ENCODE measurements at regions not wholly inside any gene's neighbourhood (a gene's known extent, or its start where the extent isn't known, plus 50 kb on each side); places are given as distances from the start of the nearest gene placed in this dataset.

DNA sequence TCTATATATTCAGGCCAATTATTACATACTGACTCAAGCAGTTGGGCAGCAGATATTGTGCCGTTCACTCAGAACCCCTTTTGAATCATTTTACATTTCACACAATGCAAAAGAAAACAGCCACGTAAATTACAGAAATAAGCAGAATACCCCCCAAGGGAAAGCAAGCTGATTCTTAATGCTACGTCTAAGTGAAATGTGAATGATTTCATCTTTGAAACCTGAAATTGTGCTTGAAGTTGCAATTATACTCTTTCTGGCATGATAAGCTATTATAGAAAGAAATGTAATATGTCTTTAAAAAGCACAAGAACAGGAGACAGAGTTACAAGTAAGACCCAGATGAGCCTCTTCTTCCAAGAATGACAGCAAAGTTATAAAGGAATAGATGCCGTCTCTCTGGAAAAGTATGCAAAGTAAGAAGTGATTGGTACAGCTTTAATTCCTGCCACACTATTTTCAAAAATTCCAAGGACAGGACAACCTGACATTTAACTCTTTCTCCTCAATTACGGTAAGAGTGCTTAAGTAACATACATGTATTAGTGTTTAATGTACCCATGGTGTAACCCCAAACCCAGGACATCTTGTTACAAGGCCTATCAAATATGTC is 891.5 kb upstream of the ADGRL2 start:
- no peak for DNase-seq (ENCODE audit: low spot score)

DNA sequence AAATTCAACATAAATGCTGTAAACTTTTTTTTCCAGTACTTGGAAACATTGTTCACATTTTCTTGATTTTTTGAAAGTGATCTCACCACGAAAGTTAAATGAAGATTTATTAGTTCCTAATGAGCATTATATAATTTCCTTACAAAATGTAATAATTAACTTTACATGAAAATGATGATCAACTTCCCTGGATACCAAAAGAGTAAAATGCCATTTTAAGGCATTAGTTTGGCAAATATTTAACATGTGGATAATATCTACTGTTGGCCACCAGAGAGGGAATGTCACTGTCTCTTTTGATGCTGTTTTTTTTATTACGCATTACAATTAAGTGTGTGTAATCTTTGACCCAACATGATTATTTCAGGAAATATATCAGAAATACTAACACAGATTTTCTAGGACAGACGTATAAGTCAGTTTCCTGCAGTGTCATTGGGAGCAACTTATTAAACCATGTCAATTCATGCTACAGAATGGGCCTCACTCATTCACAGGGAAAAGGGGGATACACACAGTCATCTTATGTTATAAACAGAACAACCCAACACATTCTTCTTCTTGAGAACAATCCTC is 903.9 kb upstream of the ADGRL2 start:
- no peak for DNase-seq (ENCODE audit: low spot score)

DNA sequence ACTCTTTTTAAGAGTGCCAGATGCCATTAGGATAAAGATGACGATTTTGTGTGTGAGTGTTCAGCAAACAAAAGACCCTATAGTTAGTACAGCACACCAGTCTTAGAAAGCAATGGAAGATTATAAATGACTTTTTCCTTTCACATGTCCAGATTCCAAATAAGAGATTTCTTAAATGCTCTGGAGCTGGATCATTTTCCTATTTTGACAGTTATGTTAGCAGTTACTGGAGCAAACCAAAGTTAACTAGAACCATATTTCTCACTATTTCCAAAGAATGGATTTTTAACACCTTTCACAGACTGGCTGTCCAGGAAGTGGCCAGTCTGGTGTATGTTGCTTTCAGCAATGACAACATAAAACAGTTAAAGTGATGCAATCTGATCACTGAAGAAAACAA is 905.8 kb upstream of the ADGRL2 start:
- no peak for DNase-seq (ENCODE audit: low spot score)

DNA sequence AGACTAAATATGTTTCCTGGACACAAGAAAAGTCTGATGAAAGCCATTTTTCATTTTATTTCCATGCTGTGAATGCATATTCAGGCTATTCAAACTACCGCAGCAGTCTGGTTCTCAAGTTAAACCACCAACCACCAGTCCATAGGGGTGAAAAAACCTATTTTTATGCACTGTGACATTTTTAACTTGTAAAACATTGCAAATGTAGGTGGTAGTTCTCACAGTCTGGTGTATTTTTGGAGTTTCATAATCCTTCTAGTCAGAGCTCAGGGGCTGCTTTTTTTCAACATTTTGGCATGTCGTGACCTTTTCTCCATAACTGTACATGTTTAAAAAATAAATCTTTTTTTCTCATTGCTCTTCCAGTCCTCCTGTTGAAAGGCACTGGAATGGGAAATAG is 907.6 kb upstream of the ADGRL2 start:
- DNase-seq (ENCODE audit: low spot score): no peak

- DNase-seq (ENCODE audit: low spot score): no peak
These were observed 908.2 kb upstream of the ADGRL2 start for GRCh38 chr1:80892539-80892938.

GRCh38 chr1:80891871-80892270 is 908.9 kb upstream of the ADGRL2 start:
- no peak for DNase-seq (ENCODE audit: low spot score)

DNA sequence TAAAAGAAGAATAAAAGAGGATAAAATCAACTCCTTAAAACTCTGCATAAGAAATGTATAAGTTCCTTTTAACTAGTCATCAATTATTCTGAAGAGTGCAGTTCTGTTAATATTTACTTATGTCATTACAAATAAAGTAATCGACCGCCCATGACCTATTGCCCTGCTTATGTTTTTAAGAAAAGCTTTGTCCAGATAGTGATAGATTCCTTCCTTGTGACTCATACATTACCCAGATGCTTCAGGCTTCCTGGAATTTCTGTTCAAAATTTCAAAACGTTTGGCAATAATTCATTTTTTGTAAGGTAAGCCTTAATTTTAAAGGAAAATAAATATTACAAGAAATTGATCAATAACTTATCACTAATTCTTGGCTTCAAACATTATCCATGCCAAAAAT is 918.2 kb upstream of the ADGRL2 start:
- peak; percentile 6 for DNase-seq (ENCODE audit: low spot score)

DNA sequence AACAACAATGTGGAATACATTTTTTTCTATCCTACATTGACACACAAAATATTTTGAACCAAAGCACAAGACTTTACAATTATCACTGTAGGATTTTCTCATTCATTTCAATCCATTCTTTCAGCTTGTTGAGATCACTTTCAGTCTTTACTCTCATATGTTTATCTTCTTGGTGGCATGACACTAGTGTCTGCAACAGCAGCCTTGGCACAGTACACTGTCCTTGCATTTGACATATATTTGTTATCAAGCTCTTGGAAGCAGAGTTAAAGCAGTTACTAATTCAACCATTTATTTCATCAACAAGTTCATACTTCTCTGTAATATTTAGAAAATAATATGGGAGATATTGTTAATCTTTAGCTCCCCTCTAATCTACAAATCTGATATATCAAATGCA is 922.4 kb upstream of the ADGRL2 start:
- no peak for DNase-seq (ENCODE audit: low spot score)

DNA sequence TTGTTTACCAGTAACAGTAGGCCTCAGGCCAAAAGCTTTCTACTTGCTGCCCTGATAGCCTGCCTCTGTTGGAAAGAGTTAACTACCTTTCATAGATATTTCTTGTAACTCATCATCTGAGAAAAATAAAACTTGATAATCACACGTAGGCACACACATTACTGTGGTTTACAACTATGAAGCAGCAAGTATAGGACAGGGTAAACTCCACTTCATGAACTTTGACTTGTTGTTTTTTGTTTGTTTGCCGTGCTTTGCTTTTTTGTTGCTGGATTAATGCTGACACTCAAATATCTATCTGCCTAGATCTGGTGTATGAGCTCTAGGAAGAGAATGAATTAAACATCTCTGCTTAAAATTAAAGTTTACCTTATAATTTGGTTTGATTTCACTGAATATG is 924.7 kb upstream of the ADGRL2 start:
- DNase-seq (ENCODE audit: low spot score): no peak

DNA sequence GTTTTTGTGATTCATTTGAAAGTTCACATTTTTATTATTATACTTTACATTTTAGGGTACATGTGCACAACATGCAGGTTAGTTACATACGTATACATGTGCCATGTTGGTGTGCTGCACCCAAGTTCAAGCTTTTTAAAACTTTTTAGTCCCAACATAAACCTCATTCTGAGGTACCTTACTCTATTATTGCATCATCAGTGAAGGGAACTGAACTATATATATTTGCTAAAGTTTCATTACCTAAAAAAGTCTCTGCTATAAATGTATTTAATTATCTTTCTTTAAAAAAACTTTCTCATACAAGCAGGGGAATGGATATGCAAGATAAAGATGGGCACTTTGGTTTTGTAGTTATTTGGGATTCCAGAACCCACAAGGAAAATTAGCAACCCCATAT is 931.4 kb upstream of the ADGRL2 start:
- DNase-seq (ENCODE audit: low spot score): no peak

GRCh38 chr1:80847904-80848303 is 952.8 kb upstream of the ADGRL2 start:
- DNase-seq (ENCODE audit: low spot score): no peak

GRCh38 chr1:80846966-80847365 is 953.8 kb upstream of the ADGRL2 start:
- DNase-seq (ENCODE audit: low spot score): no peak

- no peak for DNase-seq (ENCODE audit: low spot score)
These were observed 957.9 kb upstream of the ADGRL2 start for GRCh38 chr1:80842796-80843195.

- no peak for DNase-seq (ENCODE audit: low spot score)
These were observed 959.5 kb upstream of the ADGRL2 start for GRCh38 chr1:80841261-80841660.

GRCh38 chr1:80837066-80837465 is 963.7 kb upstream of the ADGRL2 start:
- DNase-seq (ENCODE audit: low spot score): no peak

GRCh38 chr1:80836505-80836904 is 964.2 kb upstream of the ADGRL2 start:
- no peak for DNase-seq (ENCODE audit: low spot score)

DNA sequence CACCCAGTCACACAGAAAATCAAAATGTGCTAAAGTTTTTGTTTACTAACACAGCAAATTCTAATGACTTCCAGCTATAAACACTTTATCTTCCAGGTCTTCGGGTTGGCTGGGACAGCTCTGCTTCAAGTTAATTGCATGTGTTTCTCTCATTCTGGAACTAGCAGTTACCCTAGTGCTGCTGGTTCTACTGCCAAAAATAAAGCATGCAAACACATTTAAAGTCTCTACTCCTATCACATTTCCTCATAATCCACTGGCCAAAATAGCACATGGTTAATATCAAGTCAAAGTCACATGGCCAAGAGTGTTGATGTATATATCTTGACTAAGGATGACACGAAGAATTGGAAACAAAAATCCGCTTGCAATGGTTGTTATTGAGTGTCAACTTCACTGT is 973.1 kb upstream of the ADGRL2 start:
- DNase-seq (ENCODE audit: low spot score): no peak

DNA sequence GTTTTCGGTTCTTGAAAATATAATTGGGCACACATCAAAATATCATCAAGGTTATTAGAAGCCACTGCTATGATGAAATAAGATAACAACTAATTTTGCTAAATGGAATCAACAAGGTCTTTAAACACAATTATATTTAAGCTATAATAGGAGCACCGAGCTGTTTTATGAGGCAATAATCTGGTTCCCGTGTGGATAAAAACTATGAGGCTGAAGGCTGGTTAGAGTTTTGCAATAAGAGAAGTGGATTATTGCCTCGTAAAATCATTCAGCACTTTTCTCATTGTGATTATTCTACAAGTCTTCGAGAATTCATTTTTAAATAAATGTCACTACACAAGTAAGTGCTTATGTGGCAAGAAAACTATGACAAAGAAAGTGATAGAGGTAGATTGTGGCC is 975.7 kb upstream of the ADGRL2 start:
- no peak for DNase-seq (ENCODE audit: low spot score)

- DNase-seq (ENCODE audit: low spot score): no peak
These were observed 982.5 kb upstream of the ADGRL2 start for GRCh38 chr1:80818211-80818610.

DNA sequence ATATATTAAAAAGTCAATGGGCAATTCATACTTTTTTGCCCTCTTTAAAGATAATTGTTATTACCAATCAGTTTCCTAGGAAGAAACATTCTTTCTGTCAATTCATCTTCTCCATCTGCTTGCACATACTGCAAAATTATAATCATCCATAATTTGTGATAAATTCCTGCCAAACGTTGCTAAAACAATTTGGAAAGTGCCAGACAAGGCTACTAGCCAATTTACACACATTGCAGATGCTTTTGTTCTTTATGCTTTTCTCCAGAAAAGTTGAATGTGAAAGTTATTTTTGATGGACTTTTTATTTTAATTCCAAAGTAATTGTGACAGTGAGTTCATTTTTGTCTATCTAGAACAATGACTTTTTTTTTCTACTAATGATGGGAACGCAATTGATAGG is 992.8 kb upstream of the ADGRL2 start:
- DNase-seq (ENCODE audit: low spot score): no peak

- no peak for DNase-seq (ENCODE audit: low spot score)
These were observed 994.3 kb upstream of the ADGRL2 start for GRCh38 chr1:80806431-80806830.

DNA sequence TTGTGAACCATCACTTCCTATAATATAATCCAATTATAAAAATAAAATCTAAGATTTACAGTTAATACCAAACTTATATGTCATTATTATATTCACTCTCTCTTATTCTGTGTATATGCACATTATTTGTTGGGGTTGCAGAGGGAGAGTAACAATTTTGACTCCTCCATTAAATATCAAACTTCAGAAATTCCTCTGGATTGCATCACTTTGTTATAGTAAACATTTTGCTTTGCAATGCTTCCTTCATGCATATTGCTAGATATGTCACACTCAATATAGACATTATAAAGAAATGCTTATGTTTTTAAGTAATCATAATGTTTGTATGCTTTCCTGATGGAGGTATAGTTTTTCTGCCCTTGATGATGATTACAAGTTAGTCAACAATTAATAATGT is 999.0 kb upstream of the ADGRL2 start:
- no peak for DNase-seq (ENCODE audit: low spot score)

GRCh38 chr1:80799457-80799856 is 1001.3 kb upstream of the ADGRL2 start:
- no peak for DNase-seq (ENCODE audit: low spot score)

GRCh38 chr1:80779275-80779674 is 1021.5 kb upstream of the ADGRL2 start:
- no peak for DNase-seq (ENCODE audit: low spot score)
